Limb (tissue), 2 donors: ENCODE measurements at regions not wholly inside any gene's neighbourhood (a gene's known extent, or its start where the extent isn't known, plus 50 kb on each side); places are given as distances from the start of the nearest gene placed in this dataset.

Experiments used
- DNase-seq, 2 donors: peaks; one replicate each; pipeline ENCODE4 v3.0.0-alpha.2; 2016; ENCODE audit errors: extremely low spot score in 2 of 2

GRCh38 chr19:27762933-27763332, 1450.0 kb downstream of the UQCRFS1 start:
- no peak for DNase-seq

GRCh38 chr19:27759896-27760295, 1453.1 kb downstream of the UQCRFS1 start:
- no peak for DNase-seq

GRCh38 chr19:27758626-27759505, 1454.1 kb downstream of the UQCRFS1 start:
- no peak for DNase-seq

GRCh38 chr19:27754700-27755099, 1458.3 kb downstream of the UQCRFS1 start:
- DNase-seq: no peak

- DNase-seq: no peak
Measured at GRCh38 chr19:27753622-27754021, 1459.3 kb downstream of the UQCRFS1 start.

GRCh38 chr19:27752530-27753184, 1460.3 kb downstream of the UQCRFS1 start:
- no peak for DNase-seq

GRCh38 chr19:27751044-27751391, 1461.9 kb downstream of the UQCRFS1 start:
- DNase-seq: no peak

GRCh38 chr19:27750391-27751043, 1462.4 kb downstream of the UQCRFS1 start:
- DNase-seq: peak in 1 of 2 donors; percentile 4

GRCh38 chr19:27748551-27749152, 1464.3 kb downstream of the UQCRFS1 start:
- DNase-seq: no peak

GRCh38 chr19:27746691-27747380, 1466.1 kb downstream of the UQCRFS1 start:
- peak in 1 of 2 donors; percentile 11 for DNase-seq

GRCh38 chr19:27745978-27746542, 1466.9 kb downstream of the UQCRFS1 start:
- peak in 1 of 2 donors; percentile 3 for DNase-seq

GRCh38 chr19:27744926-27745768, 1467.8 kb downstream of the UQCRFS1 start:
- peak in 1 of 2 donors; percentile 14 for DNase-seq

- no peak for DNase-seq
Measured at GRCh38 chr19:27742041-27742440, 1470.9 kb downstream of the UQCRFS1 start.

GRCh38 chr19:27741236-27741635, 1471.7 kb downstream of the UQCRFS1 start:
- DNase-seq: peak in 1 of 2 donors; percentile 7

- DNase-seq: no peak
Measured at GRCh38 chr19:27740396-27740795, 1472.6 kb downstream of the UQCRFS1 start.

- DNase-seq: peak in 1 of 2 donors; percentile 4
Measured at GRCh38 chr19:27738569-27739193, 1474.3 kb downstream of the UQCRFS1 start.

GRCh38 chr19:27736225-27736624, 1476.7 kb downstream of the UQCRFS1 start:
- no peak for DNase-seq

- no peak for DNase-seq
Measured at GRCh38 chr19:27735314-27735713, 1477.6 kb downstream of the UQCRFS1 start.

- no peak for DNase-seq
Measured at GRCh38 chr19:27734496-27735220, 1478.3 kb downstream of the UQCRFS1 start.
